WTC11 (cell line): ENCODE measurements at regions not wholly inside any gene's neighbourhood (a gene's known extent, or its start where the extent isn't known, plus 50 kb on each side); places are given as distances from the start of the nearest gene placed in this dataset.

ENCODE experiments used
- ATAC-seq: fragments of 200-7000 bp; cut with Tn5 transposase; 2 replicates; pipeline ENCODE4 v1.10.0; 2021; ENCODE audit warnings: mild to moderate bottlenecking, moderate library complexity
- CTCF ChIA-PET: fragments of 300-600 bp; sonication (Branson Sonifier 250); formaldehyde crosslinking; loops from one replicate; lab custom pipeline; 2021; ENCODE audit warnings: antibody characterized with exemption; lab: Charles Lee
- POLR2A ChIA-PET: fragments of 350-600 bp; sonication (Branson Sonifier 250); formaldehyde crosslinking; loops from one replicate; lab custom pipeline; 2021; ENCODE audit warnings: antibody characterized with exemption; lab: Charles Lee
- DNase-seq: peaks from one replicate; pipeline ENCODE4 v3.0.0; 2021; ENCODE audit warnings: low spot score
- H3K27ac Mint-ChIP-seq: 2 replicates; pipeline ENCODE4 v1.8.0; 2021; ENCODE audit warnings: mixed read lengths
- H3K27me3 Mint-ChIP-seq: 2 replicates; pipeline ENCODE4 v1.8.0; 2021; ENCODE audit warnings: low read depth, mild to moderate bottlenecking, moderate library complexity, mixed read lengths
- H3K36me3 Mint-ChIP-seq: 2 replicates; pipeline ENCODE4 v1.8.0; 2021; ENCODE audit warnings: mixed read lengths
- H3K4me1 Mint-ChIP-seq: 2 replicates; pipeline ENCODE4 v1.8.0; 2022; ENCODE audit warnings: mixed read lengths
- H3K4me3 Mint-ChIP-seq: 2 replicates; pipeline ENCODE4 v1.8.0; 2021; ENCODE audit warnings: mild to moderate bottlenecking, moderate library complexity, mixed read lengths
- H3K9me3 Mint-ChIP-seq: 2 replicates; pipeline ENCODE4 v1.8.0; 2021; ENCODE audit warnings: mixed read lengths
- ARID4B ChIP-seq: sonication (generic); formaldehyde crosslinking; IDR thresholded peaks from 2 replicates; pipeline ENCODE4 v1.8.0; 2023; ENCODE audit warnings: missing genetic modification reagents, mild to moderate bottlenecking, borderline replicate concordance
- ERG ChIP-seq: fragments of 250-450 bp; sonication (Bioruptor Pico); IDR thresholded peaks from 2 replicates; pipeline ENCODE4 v1.8.0; 2021; ENCODE audit warnings: mild to moderate bottlenecking
- GTF2I ChIP-seq: fragments of 250-450 bp; sonication (Bioruptor Pico); conservative IDR thresholded peaks from 2 replicates; pipeline ENCODE4 v1.4.0; 2021; ENCODE audit warnings: mild to moderate bottlenecking
- JAZF1 ChIP-seq: fragments of 250-450 bp; sonication (Bioruptor Pico); IDR thresholded peaks from 2 replicates; pipeline ENCODE4 v1.9.0; 2021; ENCODE audit warnings: moderate library complexity, mild to moderate bottlenecking, inconsistent platforms
- JUN ChIP-seq: sonication (generic); formaldehyde crosslinking; IDR thresholded peaks from 2 replicates; pipeline ENCODE4 v1.8.0; 2023; ENCODE audit warnings: mild to moderate bottlenecking, missing genetic modification reagents
- KAT7 ChIP-seq: sonication (generic); formaldehyde crosslinking; IDR thresholded peaks from 2 replicates; pipeline ENCODE4 v1.8.1; 2023; ENCODE audit warnings: missing genetic modification reagents, mild to moderate bottlenecking, borderline replicate concordance
- NR2C2 ChIP-seq: sonication (generic); formaldehyde crosslinking; IDR thresholded peaks from 2 replicates; pipeline ENCODE4 v1.8.0; 2022; ENCODE audit warnings: mild to moderate bottlenecking, missing genetic modification reagents
- OVOL2 ChIP-seq: fragments of 250-450 bp; sonication (Bioruptor Pico); IDR thresholded peaks from 2 replicates; pipeline ENCODE4 v1.9.0; 2021; ENCODE audit warnings: mild to moderate bottlenecking, borderline replicate concordance
- RELA ChIP-seq: sonication (generic); formaldehyde crosslinking; IDR thresholded peaks from 2 replicates; pipeline ENCODE4 v1.8.1; 2022; ENCODE audit warnings: missing genetic modification reagents, mild to moderate bottlenecking, borderline replicate concordance
- SP1 ChIP-seq: sonication (generic); formaldehyde crosslinking; conservative IDR thresholded peaks from 2 replicates; pipeline ENCODE4 v1.8.1; 2022; ENCODE audit warnings: missing genetic modification reagents
- TP53 ChIP-seq: sonication (generic); formaldehyde crosslinking; IDR thresholded peaks from 2 replicates; pipeline ENCODE4 v1.8.1; 2023; ENCODE audit warnings: mild to moderate bottlenecking, missing genetic modification reagents
- USF1 ChIP-seq: sonication (generic); formaldehyde crosslinking; IDR thresholded peaks from 2 replicates; pipeline ENCODE4 v1.8.0; 2022; ENCODE audit warnings: mild to moderate bottlenecking, missing genetic modification reagents
- USF2 ChIP-seq: sonication (generic); formaldehyde crosslinking; IDR thresholded peaks from 2 replicates; pipeline ENCODE4 v1.8.1; 2023; ENCODE audit warnings: mild to moderate bottlenecking, missing genetic modification reagents, moderate library complexity
- ZNF232 ChIP-seq: sonication (generic); formaldehyde crosslinking; IDR thresholded peaks from 2 replicates; pipeline ENCODE4 v1.8.0; 2022; ENCODE audit warnings: mild to moderate bottlenecking, missing genetic modification reagents
- ZNF396 ChIP-seq: fragments of 250-450 bp; sonication (Bioruptor Pico); IDR thresholded peaks from 2 replicates; pipeline ENCODE4 v1.8.0; 2021; ENCODE audit warnings: mild to moderate bottlenecking, moderate library complexity, borderline replicate concordance
- ZNF512 ChIP-seq: sonication (generic); formaldehyde crosslinking; IDR thresholded peaks from 2 replicates; pipeline ENCODE4 v1.8.1; 2022; ENCODE audit warnings: missing genetic modification reagents, borderline replicate concordance
- ZNF532 ChIP-seq: fragments of 250-450 bp; sonication (Bioruptor Pico); IDR thresholded peaks from 2 replicates; pipeline ENCODE4 v1.9.0; 2021; ENCODE audit warnings: mild to moderate bottlenecking, borderline replicate concordance

GRCh38 chr1:98410082-98410481, 251.4 kb upstream of the SNX7 start:
- H3K36me3 Mint-ChIP-seq: peaks cover 13% of the 10 kb centered on the region
- H3K27ac Mint-ChIP-seq: no peak overlapping the region; the same call in 1 of the 2 replicates
- DNase-seq (no peak), ATAC-seq (no peak)
- H3K9me3 Mint-ChIP-seq: peaks cover 22% of the 10 kb centered on the region
- H3K4me3 Mint-ChIP-seq: no peak overlapping the region
- POLR2A ChIA-PET: interaction anchor here (0.7 kb wide), 1 partner anchor 65 kb away, joined by 8 read pairs; no protein-coding TSS in a partner anchor
- CTCF ChIA-PET: no interaction called here
- no peaks in the 10 kb centered on the region for H3K4me1 Mint-ChIP-seq
- no peaks in the 10 kb centered on the region; the same call in 1 of the 2 replicates for H3K27me3 Mint-ChIP-seq
- TF ChIP-seq ZNF512 (CRISPR knock-in tag) (no peak), ZNF232 (CRISPR knock-in tag) (no peak), ZNF532 (CRISPR knock-in tag) (no peak)
- TF ChIP-seq, all 79 proteins: peak for 0

- no peak overlapping the region for H3K4me3 Mint-ChIP-seq
- H3K9me3 Mint-ChIP-seq: no peaks in the 10 kb centered on the region
- POLR2A ChIA-PET: no interaction called here
- ATAC-seq: no peak
- no peaks in the 10 kb centered on the region for H3K27me3 Mint-ChIP-seq
- CTCF ChIA-PET: no interaction called here
- TF ChIP-seq ZNF512 (CRISPR knock-in tag) (no peak), USF2 (CRISPR knock-in tag) (no peak), JAZF1 (no peak), ARID4B (CRISPR knock-in tag) (no peak), NR2C2 (CRISPR knock-in tag) (no peak), SP1 (no peak), GTF2I (CRISPR knock-in tag) (no peak), KAT7 (CRISPR knock-in tag) (no peak), OVOL2 (CRISPR knock-in tag) (no peak), USF1 (CRISPR knock-in tag) (no peak), RELA (no peak), JUN (CRISPR knock-in tag) (no peak), ZNF396 (CRISPR knock-in tag) (no peak), TP53 (CRISPR knock-in tag) (no peak), ERG (no peak)
- TF ChIP-seq, all 79 proteins: peak for 0
- Mint-ChIP-seq H3K4me1 (no peaks in the 10 kb centered on the region), H3K36me3 (no peaks in the 10 kb centered on the region), H3K27ac (no peak overlapping the region)
- DNase-seq: no peak
These were observed 255.0 kb upstream of the SNX7 start for GRCh38 chr1:98406352-98407088.
